ENCODE measurements at regions not wholly inside any gene's neighbourhood (a gene's known extent, or its start where the extent isn't known, plus 50 kb on each side); places are given as distances from the start of the nearest gene placed in this dataset.
"Not testable (repeated sequence)": the region's sequence is repeated elsewhere in the genome, so short reads cannot be mapped to it uniquely, and the experiment has no call there.

GRCh38 chr9:113705306-113705927 lies 170.7 kb upstream of the ZNF618 start:
- no peak for DNase-seq (ENCODE audit: low spot score)

- peak; percentile 32 for DNase-seq (ENCODE audit: low spot score)
These were observed 170.1 kb upstream of the ZNF618 start for GRCh38 chr9:113705928-113706519.

GRCh38 chr9:113707953-113708695 lies 168.0 kb upstream of the ZNF618 start:
- DNase-seq (ENCODE audit: low spot score) = no peak

GRCh38 chr9:113708821-113709713 lies 167.0 kb upstream of the ZNF618 start:
- DNase-seq (ENCODE audit: low spot score) = no peak

- DNase-seq (ENCODE audit: low spot score) = no peak
These were observed 166.4 kb upstream of the ZNF618 start for GRCh38 chr9:113709721-113710120.

GRCh38 chr9:113711251-113711650 lies 164.9 kb upstream of the ZNF618 start:
- DNase-seq (ENCODE audit: low spot score) = no peak

- DNase-seq (ENCODE audit: low spot score) = no peak
These were observed 164.1 kb upstream of the ZNF618 start for GRCh38 chr9:113712053-113712452.

- DNase-seq (ENCODE audit: low spot score) = no peak
These were observed 161.0 kb upstream of the ZNF618 start for GRCh38 chr9:113715086-113715485.

GRCh38 chr9:113719919-113720318 lies 156.2 kb upstream of the ZNF618 start:
- DNase-seq (ENCODE audit: low spot score) = no peak

- no peak for DNase-seq (ENCODE audit: low spot score)
These were observed 155.6 kb upstream of the ZNF618 start for GRCh38 chr9:113720495-113720894.

- no peak for DNase-seq (ENCODE audit: low spot score)
These were observed 154.3 kb upstream of the ZNF618 start for GRCh38 chr9:113721856-113722255.

- no peak for DNase-seq (ENCODE audit: low spot score)
These were observed 151.9 kb upstream of the ZNF618 start for GRCh38 chr9:113724202-113724601.

GRCh38 chr9:113728989-113729388 lies 147.1 kb upstream of the ZNF618 start:
- DNase-seq (ENCODE audit: low spot score) = no peak

GRCh38 chr9:113734826-113735225 lies 141.3 kb upstream of the ZNF618 start:
- DNase-seq (ENCODE audit: low spot score) = no peak

- peak; percentile 31 for DNase-seq (ENCODE audit: low spot score)
These were observed 138.4 kb upstream of the ZNF618 start for GRCh38 chr9:113737517-113738271.

GRCh38 chr9:113738496-113738892 lies 137.6 kb upstream of the ZNF618 start:
- no peak for DNase-seq (ENCODE audit: low spot score)

- no peak for DNase-seq (ENCODE audit: low spot score)
These were observed 137.1 kb upstream of the ZNF618 start for GRCh38 chr9:113738893-113739604.

GRCh38 chr9:113739605-113740507 lies 136.3 kb upstream of the ZNF618 start:
- not testable (repeated sequence) for DNase-seq (ENCODE audit: low spot score)

GRCh38 chr9:113740508-113741500 lies 135.3 kb upstream of the ZNF618 start:
- not testable (repeated sequence) for DNase-seq (ENCODE audit: low spot score)
